IMR-90 (cell line): ENCODE measurements at regions not wholly inside any gene's neighbourhood (a gene's known extent, or its start where the extent isn't known, plus 50 kb on each side); places are given as distances from the start of the nearest gene placed in this dataset.

Experiments
- ATAC-seq: fragments of 200-7000 bp; cut with Tn5 transposase; 2 replicates; pipeline ENCODE4 v1.9.1; 2020; ENCODE audit warnings: low read depth, mild to moderate bottlenecking, moderate library complexity
- BruUV-seq: library from RNA; stranded (reverse); fragments of 400-500 nt; replicated peaks from 2 replicates; lab custom pipeline; 2021; lab: Mats Ljungman, UMichigan
- CTCF ChIA-PET: fragments of 300-600 bp; formaldehyde crosslinking; extraction: SDS; loops from one replicate; lab custom pipeline; 2021; ENCODE audit warnings: antibody characterized with exemption; lab: Yijun Ruan, JAX
- POLR2A ChIA-PET: fragments of 300-600 bp; sonication (Branson Sonifier 250); formaldehyde crosslinking; loops from one replicate; lab custom pipeline; 2022; ENCODE audit warnings: antibody characterized with exemption; ENCODE audit not compliant: unreplicated experiment; lab: Charles Lee
- DNase-seq: peaks from one replicate; pipeline ENCODE4 v3.0.0; 2013
- H2AFZ ChIP-seq: replicated peaks from 2 replicates; pipeline ENCODE3; 2013; ENCODE audit warnings: low read length, mild to moderate bottlenecking; ENCODE audit not compliant: poor library complexity
- H2AK5ac ChIP-seq: 2 replicates; pipeline ENCODE4 v1.6.1; 2013; ENCODE audit warnings: low read depth, low read length, inconsistent platforms
- H2AK9ac ChIP-seq: replicated peaks from 2 replicates; pipeline ENCODE3; 2013; ENCODE audit warnings: mild to moderate bottlenecking, low read depth, low read length, moderate library complexity; ENCODE audit not compliant: poor library complexity
- H2BK120ac ChIP-seq: 2 replicates; pipeline ENCODE4 v1.6.1; 2013; ENCODE audit warnings: low read depth, low read length, inconsistent platforms
- H2BK15ac ChIP-seq: 3 replicates; pipeline ENCODE4 v1.6.1; 2013; ENCODE audit warnings: low read depth, low read length, inconsistent platforms
- H2BK20ac ChIP-seq: 2 replicates; pipeline ENCODE4 v1.6.1; 2013; ENCODE audit warnings: low read depth, mild to moderate bottlenecking, inconsistent platforms, low read length, moderate library complexity
- H2BK5ac ChIP-seq: 2 replicates; pipeline ENCODE4 v1.6.1; 2013; ENCODE audit warnings: mild to moderate bottlenecking, low read depth, low read length, inconsistent platforms; ENCODE audit not compliant: poor library complexity, severe bottlenecking
- H3K14ac ChIP-seq: replicated peaks from 2 replicates; pipeline ENCODE4 v1.6.1; 2013; ENCODE audit warnings: low read depth, low read length, inconsistent platforms
- H3K18ac ChIP-seq: 2 replicates; pipeline ENCODE4 v1.6.1; 2013; ENCODE audit warnings: low read depth, low read length, control low read depth
- H3K23ac ChIP-seq: 2 replicates; pipeline ENCODE4 v1.6.1; 2013; ENCODE audit warnings: low read depth, low read length, inconsistent platforms
- H3K27ac ChIP-seq: 2 replicates; pipeline ENCODE4 v1.5.1; 2013; ENCODE audit warnings: mild to moderate bottlenecking, control low read depth, low read length; ENCODE audit not compliant: insufficient read depth
- H3K27me3 ChIP-seq: 2 replicates; pipeline ENCODE4 v1.6.1; 2013; ENCODE audit warnings: low read length; ENCODE audit not compliant: control insufficient read depth, insufficient read depth
- H3K36me3 ChIP-seq: 2 replicates; pipeline ENCODE4 v1.6.1; 2013; ENCODE audit warnings: low read length, mixed read lengths; ENCODE audit not compliant: control insufficient read depth, insufficient read depth
- H3K4ac ChIP-seq: 2 replicates; pipeline ENCODE4 v1.6.1; 2013; ENCODE audit warnings: low read depth, low read length, inconsistent platforms
- H3K4me1 ChIP-seq: 2 replicates; pipeline ENCODE4 v1.6.1; 2013; ENCODE audit warnings: low read length, mixed read lengths; ENCODE audit not compliant: control insufficient read depth, insufficient read depth
- H3K4me2 ChIP-seq: 2 replicates; pipeline ENCODE4 v1.6.1; 2013; ENCODE audit warnings: low read depth, mild to moderate bottlenecking, control low read depth, low read length, moderate library complexity
- H3K4me3 ChIP-seq: 2 replicates; pipeline ENCODE4 v1.5.1; 2013; ENCODE audit warnings: low read depth, mild to moderate bottlenecking, control low read depth, low read length, moderate library complexity; ENCODE audit not compliant: insufficient read depth
- H3K56ac ChIP-seq: 2 replicates; pipeline ENCODE4 v1.6.1; 2013; ENCODE audit warnings: low read length, inconsistent platforms; ENCODE audit not compliant: insufficient read depth; ENCODE audit errors: extremely low read depth
- H3K79me1 ChIP-seq, 2 experiments: 2 replicates each; pipeline ENCODE4 v1.6.1; 2013; ENCODE audit warnings: low read length in 2 of 2, inconsistent platforms in 1 of 2, low read depth in 1 of 2
- H3K9ac ChIP-seq: 2 replicates; pipeline ENCODE4 v1.6.1; 2013; ENCODE audit warnings: low read depth, low read length, control low read depth
- H3K9me1 ChIP-seq: 2 replicates; pipeline ENCODE4 v1.6.1; 2013; ENCODE audit warnings: low read length, inconsistent platforms; ENCODE audit not compliant: insufficient read depth
- H3K9me3 ChIP-seq: 2 replicates; pipeline ENCODE4 v1.6.1; 2013; ENCODE audit warnings: low read length; ENCODE audit not compliant: control insufficient read depth, insufficient read depth
- H4K20me1 ChIP-seq: 2 replicates; pipeline ENCODE4 v1.6.1; 2013; ENCODE audit warnings: low read length, inconsistent platforms; ENCODE audit not compliant: insufficient read depth
- H4K5ac ChIP-seq: 2 replicates; pipeline ENCODE4 v1.6.1; 2013; ENCODE audit warnings: mild to moderate bottlenecking, low read depth, low read length, control low read depth
- H4K8ac ChIP-seq, 2 experiments: 2 replicates each; pipeline ENCODE4 v1.6.1; 2013; ENCODE audit warnings: low read depth in 2 of 2, low read length in 2 of 2, control low read depth in 1 of 2, inconsistent platforms in 1 of 2
- H4K91ac ChIP-seq: 2 replicates; pipeline ENCODE4 v1.6.1; 2013; ENCODE audit warnings: low read depth, low read length, inconsistent platforms; ENCODE audit not compliant: insufficient read depth
- CEBPB ChIP-seq: IDR thresholded peaks from 2 replicates; pipeline ENCODE4 v1.6.1; 2012; ENCODE audit warnings: low read depth, low read length, improper control_type of control experiment
- NFE2L2 ChIP-seq: fragments of 150-350 bp; IDR thresholded peaks from 2 replicates; pipeline ENCODE4 v1.6.1; 2016; ENCODE audit warnings: low read depth, mild to moderate bottlenecking, low read length
- POLR2A ChIP-seq: IDR thresholded peaks from 2 replicates; pipeline ENCODE4 v1.6.1; 2012; ENCODE audit warnings: mild to moderate bottlenecking, low read depth, low read length
- RCOR1 ChIP-seq: IDR thresholded peaks from 2 replicates; pipeline ENCODE4 v1.6.1; 2012; ENCODE audit warnings: mild to moderate bottlenecking, low read length, improper control_type of control experiment; ENCODE audit not compliant: insufficient replicate concordance
- RFX5 ChIP-seq: IDR thresholded peaks from 2 replicates; pipeline ENCODE4 v1.8.0; 2012; ENCODE audit warnings: low read depth, mild to moderate bottlenecking, low read length, moderate library complexity
- SMC3 ChIP-seq: fragments of 150-350 bp; IDR thresholded peaks from 2 replicates; pipeline ENCODE4 v1.6.1; 2016; ENCODE audit warnings: low read depth, mild to moderate bottlenecking, antibody characterized with exemption, low read length, moderate library complexity
- USF2 ChIP-seq: fragments of 150-350 bp; IDR thresholded peaks from 2 replicates; pipeline ENCODE4 v1.6.1; 2017; ENCODE audit warnings: mild to moderate bottlenecking, antibody characterized with exemption, low read length, low read depth
- WGBS, 2 experiments: methylation state at CpG; one replicate each; pipeline versions ENCODE4 v1.1.5 to v1.1.7; 2013; ENCODE audit warnings: missing lambda C conversion rate in 2 of 2; ENCODE audit not compliant: insufficient read length in 1 of 2; ENCODE audit errors: extremely low coverage in 2 of 2; 5-methylcytosine and 5-hydroxymethylcytosine counted together
- dilution Hi-C: fragments of 300-500 bp; cut with HindIII; formaldehyde crosslinking; loops from one replicate; pipeline ENCODE4 v1.14.3; 2018; ENCODE audit warnings: low sequenced_read_pairs; ENCODE audit not compliant: unreplicated experiment
- in situ Hi-C: fragments of 300-500 bp; cut with MboI; formaldehyde crosslinking; loops from 3 replicates; pipeline ENCODE4 v1.14.3; 2019; ENCODE audit warnings: low sequenced_read_pairs, inconsistent platforms, mixed read lengths
- intact Hi-C: fragments of 100-400 bp; cut with micrococcal nuclease; formaldehyde crosslinking; loops from 2 replicates; pipeline ENCODE4 v1.10.0; 2022

GRCh38 chr18:66046032-66046602, 295.3 kb downstream of the CDH7 start:
- no peak overlapping the region for H3K18ac ChIP-seq
- ChIA-PET POLR2A (no interaction called here), CTCF (no interaction called here)
- no peak overlapping the region for H4K5ac ChIP-seq
- no peaks in the 10 kb centered on the region for H3K79me1 ChIP-seq
- TF ChIP-seq POLR2A (no peak), NFE2L2 (no peak), USF2 (no peak), RFX5 (no peak), CEBPB (no peak), SMC3 (no peak), RCOR1 (no peak)
- no peaks in the 10 kb centered on the region for H3K36me3 ChIP-seq
- H2BK120ac ChIP-seq: no peak overlapping the region
- no peaks in the 10 kb centered on the region; the same call in 1 of the 2 replicates for H3K9me3 ChIP-seq
- ATAC-seq (no peak), DNase-seq (no peak)
- no peak overlapping the region for H2AK5ac ChIP-seq
- no peak overlapping the region for H3K27ac ChIP-seq
- in situ Hi-C loops (no loop called here), intact Hi-C loops (no loop called here), dilution Hi-C loops (no loop called here)
- no peak overlapping the region for H2BK5ac ChIP-seq
- no peak overlapping the region for H3K4me2 ChIP-seq
- no peak overlapping the region for H4K91ac ChIP-seq
- WGBS, 2 experiments: 60% methylated on average over 1 of the region's 2 CpGs; no CpG with 5 or more reads in 1 of the 2 experiments
- H2AFZ ChIP-seq: no peak overlapping the region
- H3K4me3 ChIP-seq: no peak overlapping the region
- H2BK15ac ChIP-seq: no peak overlapping the region
- BruUV-seq: no TSS peak
- no peak overlapping the region for H3K9ac ChIP-seq
- no peak overlapping the region for H3K4ac ChIP-seq
- H3K27me3 ChIP-seq: no peaks in the 10 kb centered on the region
- no peak overlapping the region for H4K8ac ChIP-seq
- no peak overlapping the region for H3K56ac ChIP-seq
- H2BK20ac ChIP-seq: no peak overlapping the region
- no peak overlapping the region for H3K23ac ChIP-seq
- H4K20me1 ChIP-seq: no peaks in the 10 kb centered on the region
- H3K4me1 ChIP-seq: no peaks in the 10 kb centered on the region
- no peak overlapping the region for H2AK9ac ChIP-seq
- no peaks in the 10 kb centered on the region for H3K9me1 ChIP-seq
- H3K14ac ChIP-seq: no peak overlapping the region
